ENCODE measurements at regions not wholly inside any gene's neighbourhood (a gene's known extent, or its start where the extent isn't known, plus 50 kb on each side); places are given as distances from the start of the nearest gene placed in this dataset.

DNA sequence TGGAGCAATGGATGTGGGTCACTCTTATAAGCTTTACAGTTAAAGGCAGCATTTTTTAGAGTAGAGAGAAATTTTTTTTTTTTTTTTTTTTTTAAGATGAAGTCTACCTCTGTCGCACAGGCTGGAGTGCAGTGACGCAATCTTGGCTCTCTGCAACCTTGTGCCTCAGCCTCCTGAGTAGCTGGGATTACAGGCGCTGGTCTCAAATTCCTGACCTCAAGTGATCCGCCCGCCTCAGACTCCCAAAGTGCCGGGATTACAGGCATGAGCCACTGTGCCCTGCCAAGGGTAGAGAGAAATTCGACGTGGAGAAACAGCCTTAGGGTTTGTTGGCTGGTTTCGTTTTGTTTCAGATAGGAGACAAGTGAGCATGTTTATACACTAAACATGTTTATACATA, 594.2 kb upstream of the ADAMTS5 start:
- TF ChIP-seq, protein P1, sequence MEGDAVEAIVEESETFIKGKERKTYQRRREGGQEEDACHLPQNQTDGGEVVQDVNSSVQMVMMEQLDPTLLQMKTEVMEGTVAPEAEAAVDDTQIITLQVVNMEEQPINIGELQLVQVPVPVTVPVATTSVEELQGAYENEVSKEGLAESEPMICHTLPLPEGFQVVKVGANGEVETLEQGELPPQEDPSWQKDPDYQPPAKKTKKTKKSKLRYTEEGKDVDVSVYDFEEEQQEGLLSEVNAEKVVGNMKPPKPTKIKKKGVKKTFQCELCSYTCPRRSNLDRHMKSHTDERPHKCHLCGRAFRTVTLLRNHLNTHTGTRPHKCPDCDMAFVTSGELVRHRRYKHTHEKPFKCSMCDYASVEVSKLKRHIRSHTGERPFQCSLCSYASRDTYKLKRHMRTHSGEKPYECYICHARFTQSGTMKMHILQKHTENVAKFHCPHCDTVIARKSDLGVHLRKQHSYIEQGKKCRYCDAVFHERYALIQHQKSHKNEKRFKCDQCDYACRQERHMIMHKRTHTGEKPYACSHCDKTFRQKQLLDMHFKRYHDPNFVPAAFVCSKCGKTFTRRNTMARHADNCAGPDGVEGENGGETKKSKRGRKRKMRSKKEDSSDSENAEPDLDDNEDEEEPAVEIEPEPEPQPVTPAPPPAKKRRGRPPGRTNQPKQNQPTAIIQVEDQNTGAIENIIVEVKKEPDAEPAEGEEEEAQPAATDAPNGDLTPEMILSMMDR (IDR thresholded peaks at IDR 0.05): no peak
- TF ChIP-seq EZH2 (IDR thresholded peaks at IDR 0.05) (no peak), EZH2phosphoT487 (IDR thresholded peaks at IDR 0.05) (no peak)
